Neutrophil (primary cell): ENCODE measurements at regions not wholly inside any gene's neighbourhood (a gene's known extent, or its start where the extent isn't known, plus 50 kb on each side); places are given as distances from the start of the nearest gene placed in this dataset.

Experiments used
- H3K27ac ChIP-seq: fragments of 200-600 bp; sonication (generic); 2 replicates; pipeline ENCODE4 v1.5.1; 2016; ENCODE audit warnings: mild to moderate bottlenecking, moderate library complexity
- H3K27me3 ChIP-seq: fragments of 200-600 bp; sonication (generic); 2 replicates; pipeline ENCODE4 v1.6.0; 2016; ENCODE audit warnings: mild to moderate bottlenecking
- H3K36me3 ChIP-seq: fragments of 200-600 bp; sonication (generic); 2 replicates; pipeline ENCODE4 v1.5.1; 2017
- H3K4me1 ChIP-seq, 2 experiments: fragments of 200-600 bp in 1 of 2; sonication (generic) in 1 of 2; 1 replicate in 1 of 2; 2 replicates in 1 of 2; pipeline versions ENCODE4 v1.5.1 to v1.6.1; 2013 to 2016; ENCODE audit warnings: low read depth in 1 of 2, low read length in 1 of 2, mild to moderate bottlenecking in 1 of 2, moderate library complexity in 1 of 2; ENCODE audit not compliant: control insufficient read depth in 1 of 2, insufficient read depth in 1 of 2
- H3K4me3 ChIP-seq, 2 experiments: fragments of 200-600 bp in 1 of 2; sonication (generic) in 1 of 2; 1 replicate in 1 of 2; 2 replicates in 1 of 2; pipeline ENCODE4 v1.5.1; 2013 to 2016; ENCODE audit warnings: low read depth in 1 of 2, low read length in 1 of 2, mild to moderate bottlenecking in 1 of 2, moderate library complexity in 1 of 2
- H3K9me3 ChIP-seq: fragments of 200-600 bp; sonication (generic); 2 replicates; pipeline ENCODE4 v1.5.1; 2016
- TF ChIP-seq, protein P1 (sequence below): fragments of 200-600 bp; sonication (generic); IDR thresholded peaks from 2 replicates; pipeline ENCODE4 v1.5.1; 2016; ENCODE audit warnings: antibody characterized with exemption

DNA sequence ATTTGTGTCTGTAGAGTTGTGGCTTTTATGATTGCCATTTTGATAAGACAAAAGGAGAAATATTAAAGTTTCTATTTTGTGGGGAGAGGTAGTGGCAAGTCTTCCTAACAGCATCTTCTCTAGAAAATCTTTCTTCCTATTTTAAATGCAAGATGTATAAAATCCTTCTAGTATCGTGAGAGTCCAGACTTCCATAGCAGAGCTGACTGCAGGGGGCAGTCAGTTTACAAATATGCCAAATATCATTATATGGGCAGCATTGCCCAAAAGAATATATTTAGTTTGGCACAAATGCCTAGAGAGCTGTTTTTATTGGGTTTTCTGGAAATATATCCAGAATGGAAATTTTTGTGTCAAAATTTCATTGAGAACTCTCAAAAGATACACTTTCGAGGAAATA, 82.1 kb upstream of the ALDH1A1 start:
- Histone ChIP-seq H3K27ac (no peak overlapping the region), H3K4me1 (no peaks in the 10 kb centered on the region), H3K36me3 (no peaks in the 10 kb centered on the region), H3K27me3 (no peaks in the 10 kb centered on the region), H3K4me3 (no peak overlapping the region), H3K9me3 (no peaks in the 10 kb centered on the region)
- TF ChIP-seq, protein P1, sequence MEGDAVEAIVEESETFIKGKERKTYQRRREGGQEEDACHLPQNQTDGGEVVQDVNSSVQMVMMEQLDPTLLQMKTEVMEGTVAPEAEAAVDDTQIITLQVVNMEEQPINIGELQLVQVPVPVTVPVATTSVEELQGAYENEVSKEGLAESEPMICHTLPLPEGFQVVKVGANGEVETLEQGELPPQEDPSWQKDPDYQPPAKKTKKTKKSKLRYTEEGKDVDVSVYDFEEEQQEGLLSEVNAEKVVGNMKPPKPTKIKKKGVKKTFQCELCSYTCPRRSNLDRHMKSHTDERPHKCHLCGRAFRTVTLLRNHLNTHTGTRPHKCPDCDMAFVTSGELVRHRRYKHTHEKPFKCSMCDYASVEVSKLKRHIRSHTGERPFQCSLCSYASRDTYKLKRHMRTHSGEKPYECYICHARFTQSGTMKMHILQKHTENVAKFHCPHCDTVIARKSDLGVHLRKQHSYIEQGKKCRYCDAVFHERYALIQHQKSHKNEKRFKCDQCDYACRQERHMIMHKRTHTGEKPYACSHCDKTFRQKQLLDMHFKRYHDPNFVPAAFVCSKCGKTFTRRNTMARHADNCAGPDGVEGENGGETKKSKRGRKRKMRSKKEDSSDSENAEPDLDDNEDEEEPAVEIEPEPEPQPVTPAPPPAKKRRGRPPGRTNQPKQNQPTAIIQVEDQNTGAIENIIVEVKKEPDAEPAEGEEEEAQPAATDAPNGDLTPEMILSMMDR, result no peak

DNA sequence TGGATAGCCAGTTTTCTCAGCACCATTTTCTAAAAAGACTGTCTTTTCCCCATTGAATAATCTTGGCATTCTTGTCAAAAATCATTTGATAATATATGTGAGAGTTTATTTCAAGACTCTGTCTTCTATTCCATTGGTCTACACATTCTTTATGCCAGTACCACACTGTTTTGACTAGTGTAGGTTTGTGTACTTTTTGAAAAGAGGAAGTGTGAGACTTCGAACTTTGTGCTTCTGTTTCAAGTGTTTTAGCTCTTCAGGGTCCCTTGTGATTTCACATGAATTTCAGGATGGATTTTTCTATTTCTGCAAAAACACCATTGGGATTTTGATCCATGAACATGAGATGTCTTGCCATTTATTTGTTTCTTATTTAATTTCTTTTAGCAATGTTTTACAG, 78.5 kb upstream of the ALDH1A1 start:
- H3K9me3 ChIP-seq, result no peaks in the 10 kb centered on the region
- H3K36me3 ChIP-seq, result no peaks in the 10 kb centered on the region
- H3K4me1 ChIP-seq, result no peaks in the 10 kb centered on the region
- TF ChIP-seq, protein P1, result no peak
- no peaks in the 10 kb centered on the region for H3K27me3 ChIP-seq
- H3K27ac ChIP-seq, result no peak overlapping the region
- H3K4me3 ChIP-seq, result no peak overlapping the region

DNA sequence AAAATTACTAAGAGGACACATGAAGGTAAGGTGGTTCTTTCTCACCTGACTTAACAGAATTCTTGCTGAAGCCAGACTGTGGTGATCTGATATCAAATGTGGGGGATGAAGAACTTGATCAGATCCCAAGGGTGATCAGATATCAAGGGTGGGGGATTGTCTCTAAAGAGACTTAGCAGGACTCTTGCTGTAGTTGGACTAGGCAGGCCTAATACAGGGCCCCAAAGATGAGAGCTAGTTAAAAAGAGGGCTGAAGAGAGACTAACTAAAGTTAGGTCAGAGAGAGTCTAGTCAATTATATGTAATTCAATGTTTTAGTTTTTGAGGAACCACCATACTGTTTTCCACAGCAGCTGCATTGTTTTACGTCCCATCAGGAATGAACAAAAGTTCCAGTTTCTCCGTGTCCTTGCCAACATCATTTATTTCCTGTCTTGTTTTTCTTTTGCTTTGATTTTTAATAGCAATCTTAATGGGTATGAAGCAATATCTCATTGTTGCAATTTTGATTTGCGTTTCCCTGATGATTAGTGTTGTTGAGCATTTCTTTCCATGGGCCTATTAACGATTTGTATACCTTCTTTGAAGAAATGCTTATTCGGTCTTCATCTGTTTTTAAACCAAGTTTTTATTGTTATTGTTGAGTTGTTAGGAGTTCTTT, 77.6 kb upstream of the ALDH1A1 start:
- Histone ChIP-seq H3K27ac (no peak overlapping the region), H3K4me3 (no peak overlapping the region), H3K36me3 (no peaks in the 10 kb centered on the region), H3K9me3 (no peaks in the 10 kb centered on the region), H3K4me1 (no peaks in the 10 kb centered on the region), H3K27me3 (no peaks in the 10 kb centered on the region)
- TF ChIP-seq, protein P1, result no peak

DNA sequence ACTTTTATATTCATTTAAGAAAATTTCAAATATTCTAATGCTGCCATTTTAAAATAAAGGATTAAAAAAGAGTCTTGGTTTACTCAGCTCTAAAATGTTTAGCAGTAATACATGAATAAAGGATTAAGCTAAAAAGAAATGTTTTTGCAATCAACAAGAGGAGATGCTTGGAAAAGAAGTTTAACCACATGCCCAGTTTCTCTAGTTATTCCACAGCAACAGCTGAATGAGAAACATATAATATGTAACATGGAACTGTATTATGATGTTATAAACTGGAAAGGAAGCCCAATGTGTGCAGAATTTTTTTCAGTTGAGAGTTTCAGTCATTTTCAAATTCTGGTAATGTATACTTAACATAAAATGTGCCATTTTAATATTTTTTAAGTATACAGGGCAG, 76.5 kb upstream of the ALDH1A1 start:
- Histone ChIP-seq H3K4me1 (no peaks in the 10 kb centered on the region), H3K9me3 (no peaks in the 10 kb centered on the region), H3K36me3 (no peaks in the 10 kb centered on the region), H3K27ac (no peak overlapping the region), H3K4me3 (no peak overlapping the region), H3K27me3 (no peaks in the 10 kb centered on the region)
- TF ChIP-seq, protein P1, result no peak

DNA sequence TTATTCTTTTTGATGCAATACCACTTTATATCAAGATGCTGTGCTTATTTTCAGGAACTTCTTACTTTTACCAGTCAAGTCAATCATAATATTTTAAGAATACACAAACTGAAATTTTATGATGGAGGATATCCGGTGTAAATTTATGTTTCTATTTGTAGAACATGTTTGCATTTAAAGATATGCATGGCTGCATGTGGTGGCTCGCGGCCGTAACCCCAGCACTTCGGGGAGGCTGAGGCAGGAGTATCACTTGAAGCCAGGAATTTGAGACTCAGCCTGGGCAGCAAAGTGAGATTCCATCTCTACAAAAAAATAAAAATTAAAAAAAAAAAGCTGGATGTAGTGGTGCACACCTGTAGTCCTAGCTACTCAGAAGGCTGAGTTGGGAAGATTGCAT, 73.5 kb upstream of the ALDH1A1 start:
- TF ChIP-seq, protein P1, result no peak
- peaks cover 7 to 9% of the 10 kb centered on the region in 2 experiments for H3K4me1 ChIP-seq
- H3K36me3 ChIP-seq, result no peaks in the 10 kb centered on the region
- no peak overlapping the region for H3K4me3 ChIP-seq
- H3K9me3 ChIP-seq, result no peaks in the 10 kb centered on the region
- no peak overlapping the region for H3K27ac ChIP-seq
- H3K27me3 ChIP-seq, result no peaks in the 10 kb centered on the region
